Peyer's patch (tissue), 4 donors: ENCODE measurements at regions not wholly inside any gene's neighbourhood (a gene's known extent, or its start where the extent isn't known, plus 50 kb on each side); places are given as distances from the start of the nearest gene placed in this dataset.

Experiments used
- POLR2A ChIP-seq, 2 donors: fragments of 450-650 bp; IDR thresholded peaks; one replicate each; pipeline ENCODE4 v1.5.1; 2017; ENCODE audit warnings: antibody characterized with exemption in 2 of 2, mild to moderate bottlenecking in 2 of 2, moderate library complexity in 2 of 2
- TF ChIP-seq, protein P1 (sequence below), 6 experiments: fragments of 450-650 bp in 4 of 6; fragments of 200-600 bp in 2 of 6; sonication (generic) in 1 of 6; IDR thresholded peaks; one replicate each; pipeline ENCODE4 v1.5.1; 2017 to 2019; ENCODE audit warnings: antibody characterized with exemption in 6 of 6, mild to moderate bottlenecking in 3 of 6, moderate library complexity in 1 of 6

DNA sequence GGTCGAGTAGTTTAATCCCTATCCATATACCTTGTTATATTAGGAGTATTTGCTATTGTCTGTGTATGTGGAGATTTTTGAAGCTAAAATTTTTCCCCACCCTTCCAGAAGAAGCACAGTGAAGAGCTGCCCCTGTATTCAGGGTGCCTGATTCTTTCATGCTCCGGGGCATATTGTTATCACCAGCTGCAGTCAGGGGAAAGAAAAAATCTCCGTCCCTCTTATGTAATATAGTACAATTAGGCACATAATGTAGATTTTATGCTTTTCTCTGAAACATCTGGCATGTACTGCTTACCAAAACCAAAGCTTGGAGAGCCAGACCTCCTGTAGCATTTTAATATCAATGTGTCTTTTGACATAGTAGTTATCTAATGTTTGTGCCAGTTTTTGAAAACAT, 214.9 kb upstream of the EDNRB start:
- TF ChIP-seq, protein P1, sequence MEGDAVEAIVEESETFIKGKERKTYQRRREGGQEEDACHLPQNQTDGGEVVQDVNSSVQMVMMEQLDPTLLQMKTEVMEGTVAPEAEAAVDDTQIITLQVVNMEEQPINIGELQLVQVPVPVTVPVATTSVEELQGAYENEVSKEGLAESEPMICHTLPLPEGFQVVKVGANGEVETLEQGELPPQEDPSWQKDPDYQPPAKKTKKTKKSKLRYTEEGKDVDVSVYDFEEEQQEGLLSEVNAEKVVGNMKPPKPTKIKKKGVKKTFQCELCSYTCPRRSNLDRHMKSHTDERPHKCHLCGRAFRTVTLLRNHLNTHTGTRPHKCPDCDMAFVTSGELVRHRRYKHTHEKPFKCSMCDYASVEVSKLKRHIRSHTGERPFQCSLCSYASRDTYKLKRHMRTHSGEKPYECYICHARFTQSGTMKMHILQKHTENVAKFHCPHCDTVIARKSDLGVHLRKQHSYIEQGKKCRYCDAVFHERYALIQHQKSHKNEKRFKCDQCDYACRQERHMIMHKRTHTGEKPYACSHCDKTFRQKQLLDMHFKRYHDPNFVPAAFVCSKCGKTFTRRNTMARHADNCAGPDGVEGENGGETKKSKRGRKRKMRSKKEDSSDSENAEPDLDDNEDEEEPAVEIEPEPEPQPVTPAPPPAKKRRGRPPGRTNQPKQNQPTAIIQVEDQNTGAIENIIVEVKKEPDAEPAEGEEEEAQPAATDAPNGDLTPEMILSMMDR (IDR thresholded peaks at IDR 0.05): no peak
- TF ChIP-seq POLR2A (IDR thresholded peaks at IDR 0.05): no peak
